Mesenchymal stem cell (in vitro differentiated cells and primary cell): ENCODE measurements at regions not wholly inside any gene's neighbourhood (a gene's known extent, or its start where the extent isn't known, plus 50 kb on each side); places are given as distances from the start of the nearest gene placed in this dataset.

Experiments
- DNase-seq: peaks from one replicate; pipeline ENCODE4 v3.0.0-alpha.2; 2013
- H2AFZ ChIP-seq: one replicate; pipeline ENCODE4 v1.6.1; 2013; ENCODE audit warnings: low read depth, mild to moderate bottlenecking, control low read depth, inconsistent platforms, low read length, moderate library complexity
- H2AK5ac ChIP-seq: 2 replicates; pipeline ENCODE4 v1.6.1; 2013; ENCODE audit warnings: low read length, moderate library complexity, mild to moderate bottlenecking, inconsistent platforms; ENCODE audit not compliant: severe bottlenecking
- H2BK120ac ChIP-seq: one replicate; pipeline ENCODE4 v1.6.1; 2013; ENCODE audit warnings: low read depth, mild to moderate bottlenecking, inconsistent platforms, low read length, moderate library complexity
- H2BK12ac ChIP-seq, 2 experiments: one replicate each; pipeline ENCODE4 v1.6.1; 2013; ENCODE audit warnings: inconsistent platforms in 2 of 2, low read length in 2 of 2, mild to moderate bottlenecking in 2 of 2, moderate library complexity in 2 of 2, control low read depth in 1 of 2
- H2BK15ac ChIP-seq: one replicate; pipeline ENCODE4 v1.6.1; 2013; ENCODE audit warnings: mild to moderate bottlenecking, low read depth, inconsistent platforms; ENCODE audit not compliant: poor library complexity, severe bottlenecking
- H2BK5ac ChIP-seq: 2 replicates; pipeline ENCODE4 v1.6.1; 2013; ENCODE audit warnings: low read depth, mild to moderate bottlenecking, low read length, control low read depth, inconsistent platforms; ENCODE audit not compliant: poor library complexity, severe bottlenecking
- H3K14ac ChIP-seq, 2 experiments: one replicate each; pipeline ENCODE4 v1.6.1; 2013; ENCODE audit warnings: inconsistent platforms in 2 of 2, low read length in 2 of 2, control low read depth in 1 of 2, mild to moderate bottlenecking in 1 of 2, moderate library complexity in 1 of 2
- H3K18ac ChIP-seq, 2 experiments: one replicate each; pipeline ENCODE4 v1.6.1; 2013; ENCODE audit warnings: inconsistent platforms in 2 of 2, low read length in 2 of 2, control low read depth in 1 of 2, low read depth in 1 of 2, mild to moderate bottlenecking in 1 of 2
- H3K23ac ChIP-seq, 2 experiments: one replicate each; pipeline ENCODE4 v1.6.1; 2013; ENCODE audit warnings: inconsistent platforms in 2 of 2, low read length in 2 of 2, mild to moderate bottlenecking in 2 of 2, moderate library complexity in 2 of 2, control low read depth in 1 of 2
- H3K27ac ChIP-seq: 2 replicates; pipeline ENCODE4 v1.5.1; 2013; ENCODE audit warnings: mild to moderate bottlenecking, moderate library complexity, low read length, control low read depth, inconsistent platforms; ENCODE audit not compliant: poor library complexity, severe bottlenecking
- H3K27me3 ChIP-seq, 2 experiments: 2 replicates each; pipeline versions ENCODE4 v1.6.1 to v1.7.0; 2013; ENCODE audit warnings: low read length in 2 of 2, mild to moderate bottlenecking in 2 of 2, moderate library complexity in 2 of 2, control low read depth in 1 of 2, inconsistent platforms in 1 of 2; ENCODE audit not compliant: control insufficient read depth in 1 of 2, insufficient read depth in 1 of 2
- H3K36me3 ChIP-seq, 2 experiments: 2 replicates each; pipeline versions ENCODE4 v1.6.1 to v1.7.0; 2013; ENCODE audit warnings: low read length in 2 of 2, control low read depth in 1 of 2, inconsistent platforms in 1 of 2, low read depth in 1 of 2, mild to moderate bottlenecking in 1 of 2; ENCODE audit not compliant: insufficient read depth in 2 of 2, control insufficient read depth in 1 of 2
- H3K4ac ChIP-seq, 2 experiments: one replicate each; pipeline ENCODE4 v1.6.1; 2013; ENCODE audit warnings: inconsistent platforms in 2 of 2, low read length in 2 of 2, mild to moderate bottlenecking in 2 of 2, moderate library complexity in 2 of 2, control low read depth in 1 of 2, low read depth in 1 of 2
- H3K4me1 ChIP-seq: 2 replicates; pipeline ENCODE4 v1.6.1; 2013; ENCODE audit warnings: low read depth, low read length, control low read depth; ENCODE audit not compliant: control insufficient read depth, insufficient read depth
- H3K4me2 ChIP-seq: 2 replicates; pipeline ENCODE4 v1.6.1; 2013; ENCODE audit warnings: low read length, mild to moderate bottlenecking, inconsistent platforms; ENCODE audit not compliant: poor library complexity, severe bottlenecking
- H3K4me3 ChIP-seq, 2 experiments: 2 replicates each; pipeline versions ENCODE4 v1.5.1 to v1.7.0; 2013; ENCODE audit warnings: low read length in 2 of 2, mild to moderate bottlenecking in 2 of 2, control low read depth in 1 of 2, low read depth in 1 of 2; ENCODE audit not compliant: insufficient read depth in 1 of 2
- H3K79me1 ChIP-seq: replicated peaks from 2 replicates; pipeline ENCODE4 v1.6.1; 2013; ENCODE audit warnings: mild to moderate bottlenecking, control low read depth, low read length, inconsistent platforms; ENCODE audit not compliant: poor library complexity, severe bottlenecking
- H3K9ac ChIP-seq: 2 replicates; pipeline ENCODE4 v1.7.0; 2013; ENCODE audit warnings: mild to moderate bottlenecking, low read length, moderate library complexity
- H3K9me3 ChIP-seq: 2 replicates; pipeline ENCODE4 v1.7.0; 2013; ENCODE audit warnings: mild to moderate bottlenecking, low read length; ENCODE audit not compliant: control insufficient read depth
- H4K8ac ChIP-seq: one replicate; pipeline ENCODE4 v1.6.1; 2013; ENCODE audit warnings: inconsistent platforms, mild to moderate bottlenecking, low read length, moderate library complexity
- H4K91ac ChIP-seq: one replicate; pipeline ENCODE4 v1.6.1; 2013; ENCODE audit warnings: mild to moderate bottlenecking, low read length, inconsistent platforms
- WGBS: methylation state at CpG from one replicate; pipeline ENCODE4 v1.1.7; 2013; ENCODE audit warnings: mixed read lengths; 5-methylcytosine and 5-hydroxymethylcytosine counted together

GRCh38 chr13:24068472-24068871 lies 92.0 kb upstream of the SPATA13 start:
- Histone ChIP-seq H3K18ac (no peak overlapping the region), H3K4ac (no peak overlapping the region), H3K14ac (no peak overlapping the region), H4K91ac (no peak overlapping the region), H3K4me2 (no peak overlapping the region), H3K4me3 (no peak overlapping the region), H4K8ac (no peak overlapping the region), H3K23ac (no peak overlapping the region), H2BK120ac (no peak overlapping the region), H2AFZ (no peak overlapping the region), H3K79me1 (no peaks in the 10 kb centered on the region), H3K9ac (no peak overlapping the region), H3K4me1 (peaks cover under 1% of the 10 kb centered on the region), H2BK5ac (no peak overlapping the region), H3K36me3 (no peaks in the 10 kb centered on the region), H2BK12ac (no peak overlapping the region), H2BK15ac (no peak overlapping the region), H3K27me3 (peaks cover 0 to 4% of the 10 kb centered on the region in 2 experiments), H3K9me3 (no peaks in the 10 kb centered on the region), H2AK5ac (no peak overlapping the region), H3K27ac (no peak overlapping the region)
- WGBS: 100% methylated on average over 1 of the region's 2 CpGs
- no peak for DNase-seq

GRCh38 chr13:24071016-24071415 lies 89.5 kb upstream of the SPATA13 start:
- Histone ChIP-seq H3K4me2 (no peak overlapping the region), H3K79me1 (no peaks in the 10 kb centered on the region), H2BK12ac (no peak overlapping the region), H3K4ac (no peak overlapping the region), H3K4me1 (peaks cover 2% of the 10 kb centered on the region), H2BK15ac (no peak overlapping the region), H3K27me3 (peaks cover 0 to 4% of the 10 kb centered on the region in 2 experiments), H3K18ac (no peak overlapping the region), H2BK120ac (no peak overlapping the region), H3K27ac (no peak overlapping the region), H2AK5ac (no peak overlapping the region), H3K9ac (peak overlapping the region; percentile 49), H2BK5ac (no peak overlapping the region), H3K9me3 (no peaks in the 10 kb centered on the region), H3K36me3 (no peaks in the 10 kb centered on the region), H3K4me3 (no peak overlapping the region), H3K14ac (no peak overlapping the region), H4K91ac (no peak overlapping the region), H3K23ac (no peak overlapping the region), H2AFZ (no peak overlapping the region), H4K8ac (no peak overlapping the region)
- no peak for DNase-seq
- WGBS: 89% methylated on average over 1 of the region's 1 CpG

GRCh38 chr13:24071423-24072075 lies 89.0 kb upstream of the SPATA13 start:
- Histone ChIP-seq H3K4me2 (no peak overlapping the region), H2BK5ac (no peak overlapping the region), H2BK12ac (no peak overlapping the region), H3K9ac (peak overlapping the region; percentile 49), H3K23ac (no peak overlapping the region), H3K36me3 (no peaks in the 10 kb centered on the region), H3K27ac (no peak overlapping the region), H3K18ac (no peak overlapping the region), H4K91ac (no peak overlapping the region), H3K79me1 (no peaks in the 10 kb centered on the region), H4K8ac (no peak overlapping the region), H2AK5ac (no peak overlapping the region), H2BK120ac (no peak overlapping the region), H2BK15ac (no peak overlapping the region), H3K27me3 (peaks cover 0 to 4% of the 10 kb centered on the region in 2 experiments), H3K4me3 (no peak overlapping the region), H3K14ac (no peak overlapping the region), H2AFZ (no peak overlapping the region), H3K9me3 (no peaks in the 10 kb centered on the region), H3K4me1 (peaks cover 6% of the 10 kb centered on the region), H3K4ac (no peak overlapping the region)
- WGBS: 78% methylated on average over 5 of the region's 6 CpGs
- peak; percentile 54 for DNase-seq

DNA sequence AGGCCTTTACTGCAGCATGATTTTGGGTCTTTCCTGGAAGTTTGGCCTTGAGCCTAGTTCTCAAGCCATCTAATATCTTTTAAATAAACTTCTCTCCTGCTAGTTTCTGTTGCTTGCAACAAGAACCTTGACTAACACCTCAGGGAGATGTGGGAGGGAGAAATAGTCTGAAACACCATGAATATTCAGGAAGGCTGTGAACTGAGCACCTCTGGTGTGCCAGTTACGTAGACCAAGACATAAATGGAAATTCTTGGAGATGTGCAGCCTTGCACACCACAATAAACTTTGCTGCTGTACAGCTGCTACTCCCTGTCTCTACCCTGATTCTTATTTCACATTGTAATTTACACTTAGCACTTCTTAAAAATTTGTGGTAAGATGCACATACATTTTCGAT lies 86.9 kb upstream of the SPATA13 start:
- Histone ChIP-seq H3K36me3 (no peaks in the 10 kb centered on the region), H3K14ac (no peak overlapping the region), H3K9ac (no peak overlapping the region), H3K79me1 (no peaks in the 10 kb centered on the region), H3K18ac (no peak overlapping the region), H2BK120ac (no peak overlapping the region), H4K8ac (no peak overlapping the region), H2BK12ac (no peak overlapping the region), H3K4me3 (no peak overlapping the region), H2AFZ (no peak overlapping the region), H3K23ac (no peak overlapping the region), H4K91ac (no peak overlapping the region), H2BK15ac (no peak overlapping the region), H3K27ac (no peak overlapping the region), H2BK5ac (no peak overlapping the region), H3K4me1 (peaks cover 6% of the 10 kb centered on the region), H3K27me3 (no peaks in the 10 kb centered on the region), H3K4me2 (no peak overlapping the region), H3K9me3 (no peaks in the 10 kb centered on the region), H3K4ac (no peak overlapping the region), H2AK5ac (no peak overlapping the region)
- WGBS: 92% methylated on average over 1 of the region's 2 CpGs
- no peak for DNase-seq
